HG02588 (cell line): ENCODE measurements at regions not wholly inside any gene's neighbourhood (a gene's known extent, or its start where the extent isn't known, plus 50 kb on each side); places are given as distances from the start of the nearest gene placed in this dataset.

Experiments used
- ATAC-seq: cut with Tn5 transposase; IDR thresholded peaks from one replicate; pipeline ENCODE4 v1.9.1; 2021; ENCODE audit warnings: mild to moderate bottlenecking, moderate library complexity; ENCODE audit not compliant: unreplicated experiment

DNA sequence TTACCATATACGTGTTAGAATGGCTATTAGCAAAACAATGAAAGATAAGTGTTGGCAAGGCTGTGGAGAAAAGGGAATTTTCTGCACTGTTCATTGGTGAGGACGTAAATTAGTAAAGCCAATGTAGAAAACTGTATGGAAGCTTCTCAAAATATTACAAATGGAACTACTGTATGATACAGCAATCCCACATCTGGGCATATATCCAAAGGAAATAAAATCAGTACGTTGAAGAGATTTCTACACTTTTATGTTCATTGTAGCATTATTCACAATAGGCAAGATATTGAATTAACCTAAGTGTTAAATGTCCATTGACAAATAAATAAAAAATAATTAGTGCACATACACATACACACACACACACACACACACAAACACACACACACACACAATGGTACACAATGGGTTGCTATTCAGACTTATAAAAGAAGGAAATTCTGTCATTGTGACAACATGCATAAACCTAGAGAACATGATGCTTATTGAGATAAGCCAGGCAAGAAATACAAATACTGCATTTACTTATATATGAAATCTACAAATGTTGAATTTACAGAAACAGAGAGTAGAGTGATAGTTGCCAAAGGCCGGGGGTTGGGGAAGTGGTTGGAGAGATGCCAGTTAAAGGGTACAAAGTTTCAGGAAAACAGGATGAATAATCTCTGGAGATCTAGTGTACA is 565.8 kb upstream of the LRRC4C start:
- no peak for ATAC-seq

DNA sequence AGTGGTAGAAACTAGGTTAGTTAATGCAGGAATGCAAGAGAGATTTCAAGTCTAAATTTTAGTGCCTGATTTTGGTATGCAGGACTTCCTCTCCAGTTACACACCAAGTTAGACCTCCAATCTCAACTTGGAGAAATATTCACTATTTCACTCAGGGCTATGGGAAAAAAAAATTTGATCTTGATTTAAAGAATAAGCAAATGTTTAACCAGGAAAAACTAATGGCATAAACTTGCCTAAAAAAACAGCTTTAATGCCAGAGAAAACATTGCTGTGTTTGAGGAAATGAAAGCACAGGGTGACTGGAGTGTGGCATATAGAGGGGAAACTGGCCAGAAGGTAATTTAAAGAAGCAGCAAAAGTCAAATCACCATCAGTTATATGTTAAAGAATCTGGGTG is 575.4 kb upstream of the LRRC4C start:
- no peak for ATAC-seq

DNA sequence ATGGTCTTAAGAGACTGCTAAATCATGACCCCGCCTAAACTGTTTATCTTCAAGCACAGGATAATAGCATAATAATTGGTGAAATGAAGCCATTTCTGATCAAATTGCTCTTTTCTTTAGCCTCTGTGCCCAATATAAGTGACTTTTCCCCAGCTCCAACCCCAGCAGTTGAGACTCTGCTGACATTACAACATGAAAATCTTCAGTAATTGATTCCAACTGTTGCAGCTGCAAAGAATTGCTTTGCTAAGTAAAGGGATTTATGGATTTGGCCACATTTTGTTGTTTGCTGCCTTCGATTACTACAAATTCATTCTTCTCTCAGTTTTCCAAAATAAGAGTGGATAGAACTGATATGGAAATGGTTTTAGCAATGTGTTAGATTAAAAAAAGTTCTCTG is 576.7 kb upstream of the LRRC4C start:
- ATAC-seq = no peak

DNA sequence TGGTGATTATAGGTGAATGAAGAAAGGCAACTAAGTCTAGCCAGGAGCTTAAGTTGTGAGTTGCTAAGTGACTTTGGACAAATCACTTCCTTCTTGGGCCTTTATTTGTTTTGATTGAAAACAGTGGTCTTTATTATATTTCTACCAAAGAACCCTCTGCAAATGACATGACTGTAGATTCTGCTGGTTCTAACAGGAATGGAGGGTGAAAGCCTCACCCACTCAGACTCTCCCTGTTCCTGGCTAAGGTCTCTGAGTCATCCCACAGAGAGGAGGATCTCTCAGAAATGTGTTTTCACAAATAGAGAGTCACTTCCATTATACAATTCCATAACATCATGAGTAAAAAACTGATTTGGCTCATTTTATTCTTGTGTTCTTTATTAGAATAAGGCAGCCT is 583.9 kb upstream of the LRRC4C start:
- no peak for ATAC-seq

DNA sequence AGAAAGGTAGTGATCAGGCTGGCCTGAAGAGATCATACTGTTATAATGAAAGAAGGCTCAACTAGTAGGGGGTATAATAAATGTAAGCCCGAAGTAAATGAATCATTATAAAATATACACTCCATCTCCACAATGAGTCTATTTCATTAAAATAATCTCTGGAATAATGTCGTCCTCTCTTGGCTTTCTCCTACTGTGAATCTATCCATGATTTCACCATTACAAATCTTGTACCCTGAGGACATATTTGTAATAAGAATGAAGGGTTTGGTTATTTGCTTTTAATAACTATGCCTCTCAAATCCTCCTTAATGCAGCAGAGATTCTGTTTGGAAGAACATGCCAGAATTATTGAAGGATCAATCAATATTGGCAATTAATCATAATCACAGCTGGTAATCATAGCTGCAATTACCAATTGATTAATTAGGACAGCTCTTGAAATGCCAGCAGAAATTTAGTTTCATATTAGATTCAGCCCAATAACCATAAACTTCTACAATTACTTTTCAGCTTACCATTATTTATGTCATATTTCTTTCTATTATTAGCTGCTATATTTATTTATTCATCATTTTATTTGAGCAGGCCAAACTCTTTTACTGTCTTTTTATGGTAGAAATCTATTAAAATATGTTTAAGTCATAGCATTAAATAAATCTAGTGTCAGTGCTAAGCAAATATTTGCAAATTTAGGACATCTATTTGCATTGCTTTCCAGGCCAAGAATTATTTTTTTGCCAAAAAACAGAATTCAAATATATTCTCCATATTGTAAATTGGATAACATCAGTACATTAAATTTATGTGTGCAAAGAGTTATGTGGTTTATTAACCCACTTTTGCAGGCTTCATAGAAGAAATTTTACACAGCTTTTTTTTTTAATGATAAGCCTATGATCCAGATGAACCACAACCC is 588.4 kb upstream of the LRRC4C start:
- no peak for ATAC-seq

DNA sequence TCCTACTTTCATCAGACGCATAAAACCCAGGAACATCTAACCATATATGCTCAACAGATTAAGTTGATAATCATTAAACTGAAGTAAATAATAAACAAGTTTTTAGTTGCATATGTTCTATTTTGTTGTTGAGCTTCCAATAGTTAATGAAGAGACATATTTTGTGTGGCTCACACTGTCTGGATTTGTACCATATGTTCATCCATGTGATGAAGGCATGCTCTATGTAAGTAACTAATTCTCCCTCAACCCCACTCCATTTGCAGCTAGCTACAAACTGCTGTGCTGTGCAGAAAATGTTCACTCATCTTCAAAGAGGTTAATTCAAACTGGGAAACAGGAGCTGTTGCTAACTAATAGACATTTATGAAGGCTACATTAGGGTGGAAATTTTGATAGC is 589.7 kb upstream of the LRRC4C start:
- ATAC-seq = no peak

DNA sequence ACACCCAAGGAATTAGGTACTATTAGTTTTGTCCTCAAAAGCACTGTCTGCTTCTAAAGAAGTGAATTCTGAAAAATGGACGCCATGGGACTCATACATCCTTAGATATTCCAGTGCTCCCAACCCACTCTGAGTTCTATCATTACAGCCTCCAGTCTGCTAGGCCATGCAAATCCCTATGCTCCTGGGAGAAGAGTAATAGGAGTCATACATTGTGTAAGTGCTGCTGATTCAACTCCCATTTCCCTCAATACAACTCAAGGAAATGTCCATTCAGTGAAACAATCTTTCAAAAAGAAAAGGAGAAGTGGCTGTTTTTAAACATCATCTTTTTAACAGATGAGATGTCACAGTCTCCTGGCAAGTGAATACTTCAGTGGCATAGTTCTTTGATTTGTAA is 590.2 kb upstream of the LRRC4C start:
- no peak for ATAC-seq

DNA sequence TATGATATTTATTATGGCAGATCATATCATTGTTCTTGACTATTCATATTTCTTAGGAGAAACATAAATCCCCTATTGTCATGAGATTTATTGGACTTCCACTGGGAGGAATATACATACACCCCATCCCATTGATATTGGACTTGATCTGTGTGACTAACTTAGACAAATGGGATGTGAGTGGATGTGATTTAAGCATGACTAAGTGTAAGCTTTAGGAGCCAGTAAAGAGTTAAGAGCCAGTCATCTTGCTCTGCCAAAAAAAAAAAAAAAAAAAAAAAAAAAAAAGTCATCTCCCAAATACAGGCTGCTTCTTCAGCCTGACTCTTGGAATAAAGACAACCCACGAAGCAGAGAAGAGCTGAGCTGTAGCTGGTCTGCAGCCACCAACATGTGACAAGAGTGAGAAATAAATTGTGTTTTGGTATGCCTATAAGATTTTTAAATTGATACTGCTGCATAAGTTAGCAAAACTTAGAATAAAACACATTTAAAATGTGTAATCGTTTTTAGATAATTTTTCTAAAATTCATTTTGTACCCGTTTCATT is 595.0 kb upstream of the LRRC4C start:
- ATAC-seq = no peak

DNA sequence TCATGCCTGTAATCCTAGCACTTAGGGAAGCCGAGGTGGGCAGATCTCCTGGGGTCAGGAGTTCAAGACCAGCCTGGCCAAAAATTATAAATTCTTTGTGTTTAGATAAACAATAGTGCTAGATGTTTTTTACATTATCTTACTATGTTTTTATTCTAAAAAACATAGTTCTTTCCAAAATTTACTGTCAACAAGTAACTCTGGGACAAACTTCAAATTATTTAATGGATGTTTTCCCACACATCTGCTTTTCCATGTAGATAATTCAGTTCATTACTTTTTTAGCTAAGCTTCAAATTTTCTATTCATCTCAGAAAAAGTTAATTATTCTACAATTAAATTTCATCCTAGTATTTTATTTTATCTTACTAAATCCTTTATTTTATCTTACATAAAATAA is 596.2 kb upstream of the LRRC4C start:
- ATAC-seq = no peak

DNA sequence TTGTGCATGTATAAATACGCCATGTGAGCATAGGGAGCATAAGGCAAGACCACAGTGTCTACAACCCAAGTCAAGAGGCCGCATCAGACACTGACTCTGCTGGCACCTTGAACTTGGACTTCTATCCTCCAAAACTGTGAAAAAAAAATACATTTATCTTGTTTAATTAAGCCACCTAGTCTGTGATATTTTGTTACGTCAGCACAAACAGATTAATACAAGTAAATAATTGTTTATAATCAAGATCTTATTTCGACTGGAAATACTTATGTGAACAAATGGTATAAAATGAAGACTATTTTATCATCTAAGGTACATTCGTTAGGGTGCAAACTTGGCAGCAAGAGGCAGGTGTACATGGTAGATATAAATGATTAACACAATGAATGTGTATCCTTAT is 599.3 kb upstream of the LRRC4C start:
- ATAC-seq = no peak

DNA sequence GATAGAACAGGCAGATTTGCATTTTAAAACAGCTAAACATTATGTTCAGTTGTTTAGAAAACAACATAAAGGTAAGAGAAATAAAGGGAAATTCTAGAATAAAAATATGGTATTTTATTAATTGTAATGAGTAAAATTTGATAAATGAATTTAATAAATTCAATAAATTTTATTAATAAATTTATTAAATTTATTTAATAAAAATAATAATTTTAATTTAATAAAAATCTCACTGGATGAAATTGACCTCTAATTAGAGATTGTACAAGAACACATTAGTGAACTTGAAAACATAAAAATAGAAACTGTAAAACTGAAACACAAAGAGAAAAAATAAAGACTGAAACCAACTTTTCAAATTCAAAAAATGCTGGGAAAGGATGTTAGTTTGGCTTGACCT is 605.7 kb upstream of the LRRC4C start:
- ATAC-seq = no peak

DNA sequence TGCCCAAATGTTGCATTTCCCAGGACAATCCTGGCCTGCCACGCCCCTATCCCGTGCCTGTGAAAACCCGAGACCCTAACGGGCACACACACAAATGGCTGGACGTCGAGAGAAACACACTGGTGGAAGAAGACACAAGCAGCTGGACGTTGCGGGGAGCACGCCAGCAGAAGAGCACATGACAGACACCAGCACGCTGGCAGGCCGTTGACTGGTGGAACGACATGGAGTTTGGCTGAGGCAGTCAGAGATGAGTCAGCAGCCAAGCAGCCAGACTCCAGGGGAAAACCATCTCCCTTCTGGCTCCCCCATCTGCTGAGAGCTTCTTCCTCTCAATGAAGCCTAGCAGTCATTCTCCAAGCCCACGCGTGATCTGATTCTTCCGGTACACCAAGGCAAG is 606.7 kb upstream of the LRRC4C start:
- ATAC-seq = no peak

DNA sequence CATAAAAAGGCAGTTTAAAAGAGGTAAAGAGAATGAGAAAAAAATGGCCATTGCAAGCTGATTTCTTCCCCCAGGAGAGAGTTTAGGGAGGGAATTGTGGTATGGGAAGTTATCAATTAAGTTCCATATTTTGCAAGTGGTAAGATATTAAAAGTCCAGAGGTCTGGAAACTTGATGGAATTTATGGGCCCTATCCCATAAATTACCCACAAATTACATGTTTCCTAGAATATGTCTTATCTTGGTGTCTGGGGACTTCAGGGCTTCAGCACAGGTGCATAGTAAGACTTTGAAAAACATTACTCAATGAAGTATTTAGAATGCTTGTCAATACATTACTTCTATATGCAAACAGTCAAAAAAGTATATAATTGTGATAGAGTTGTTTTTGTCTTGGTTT is 614.9 kb upstream of the LRRC4C start:
- ATAC-seq = no peak

DNA sequence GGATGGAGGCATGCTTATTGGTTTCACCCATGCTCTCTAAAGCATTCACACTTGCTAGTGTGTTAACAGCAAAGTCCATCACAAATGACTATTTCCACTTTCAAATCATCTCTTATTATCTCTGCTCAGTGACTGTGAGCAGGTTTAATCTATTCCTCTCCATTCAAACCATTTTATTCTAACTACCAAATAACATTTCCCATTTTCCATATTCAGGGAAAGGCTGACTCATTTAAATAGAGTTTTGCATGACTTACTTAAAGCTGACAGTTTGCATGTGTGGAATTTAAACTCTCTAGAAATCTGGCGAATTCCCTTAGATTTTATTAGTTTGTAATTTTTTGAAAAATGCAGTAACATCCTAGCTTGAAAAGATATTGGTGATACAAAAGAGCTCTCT is 615.7 kb upstream of the LRRC4C start:
- no peak for ATAC-seq

DNA sequence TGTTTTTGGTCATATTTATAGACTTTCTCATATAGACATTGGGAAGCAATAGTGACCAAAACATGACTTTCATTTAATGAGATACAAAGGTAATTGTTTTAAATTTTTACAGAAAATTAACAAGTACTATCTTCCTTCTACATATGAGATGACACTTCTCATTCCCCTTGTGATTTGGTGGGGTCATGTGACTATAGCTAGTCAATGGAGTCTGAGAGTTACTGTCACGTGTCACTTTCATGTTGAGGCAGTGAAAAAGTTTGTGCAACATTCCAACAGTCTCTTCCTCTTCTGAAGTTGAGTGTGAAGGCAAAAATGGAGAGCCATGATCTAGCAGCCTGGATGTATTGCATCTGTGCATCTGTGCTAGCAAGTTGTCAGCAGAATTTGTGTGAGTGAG is 618.3 kb upstream of the LRRC4C start:
- no peak for ATAC-seq

DNA sequence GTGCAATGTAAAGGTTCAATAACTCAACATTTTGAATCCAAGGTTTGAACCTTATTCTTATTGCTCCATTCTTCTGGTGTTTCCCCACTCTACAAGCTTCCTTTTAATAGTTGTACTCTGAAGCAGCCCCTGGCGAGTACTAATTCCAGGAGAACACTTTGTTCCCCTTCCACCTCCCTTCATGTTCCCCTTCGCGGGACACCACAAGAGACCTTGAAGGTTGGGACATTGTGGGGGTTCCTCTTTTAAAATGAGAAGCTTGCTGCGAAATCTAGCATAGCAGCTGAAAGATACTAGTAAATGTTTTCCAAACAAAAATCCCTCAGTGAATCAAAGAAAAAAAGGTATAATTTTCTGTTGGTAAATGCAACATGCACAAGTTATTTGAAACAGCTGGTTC is 626.3 kb upstream of the LRRC4C start:
- no peak for ATAC-seq

DNA sequence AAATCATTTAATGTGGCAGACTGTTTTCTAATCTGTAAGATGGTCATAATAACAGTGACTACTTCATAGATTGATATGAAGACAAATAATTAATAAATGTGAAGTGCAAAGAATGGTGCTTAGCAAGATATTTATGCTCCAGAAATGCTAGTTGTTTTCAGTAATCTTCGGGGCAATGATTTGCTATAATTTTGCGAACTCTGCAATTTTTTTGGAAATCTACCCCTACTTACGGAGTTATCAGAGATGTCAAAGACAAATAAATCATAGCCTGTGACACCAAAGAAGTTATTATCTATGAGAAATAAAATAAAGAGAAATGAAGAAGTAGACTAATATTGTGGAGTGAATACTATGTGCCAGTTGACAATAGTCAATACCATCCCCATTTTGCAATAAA is 634.1 kb upstream of the LRRC4C start:
- ATAC-seq = no peak

DNA sequence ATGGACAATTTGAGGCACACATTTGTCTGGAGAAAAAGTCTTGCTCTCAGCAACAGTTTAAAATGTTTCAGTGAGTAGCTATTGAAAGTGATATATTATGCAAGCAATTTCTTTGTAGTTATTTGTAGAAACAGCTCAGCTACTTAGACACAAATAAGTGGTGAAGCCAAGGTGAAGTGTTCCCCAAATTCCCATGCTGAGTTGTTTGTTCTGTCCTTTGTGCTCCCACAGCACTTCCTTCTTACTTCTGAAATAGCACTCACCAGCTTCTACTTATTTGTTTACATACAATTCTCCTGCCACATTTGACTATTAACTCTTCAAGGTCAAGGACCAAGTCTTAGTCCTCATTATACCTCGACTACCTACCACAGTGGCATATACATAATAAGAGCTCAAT is 638.6 kb upstream of the LRRC4C start:
- no peak for ATAC-seq

DNA sequence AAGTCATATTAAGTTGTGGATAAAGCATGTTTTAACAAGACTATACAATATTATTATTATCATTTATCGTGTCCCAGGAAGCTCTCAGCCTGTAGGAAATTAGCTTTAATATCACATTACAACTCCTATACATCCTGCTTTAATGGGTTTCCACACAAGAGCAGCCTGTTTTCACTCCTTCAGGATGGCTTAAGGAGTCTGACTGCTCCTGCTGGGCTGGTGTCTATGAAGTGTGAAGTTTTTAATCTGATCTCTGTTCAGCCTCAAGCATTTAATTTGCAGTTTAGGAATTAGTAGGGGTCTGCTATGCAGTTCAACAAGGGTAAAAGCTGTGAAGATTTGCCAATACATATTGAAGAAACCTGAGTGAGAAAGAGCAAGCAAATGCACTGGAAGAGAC is 653.4 kb upstream of the LRRC4C start:
- ATAC-seq = no peak

DNA sequence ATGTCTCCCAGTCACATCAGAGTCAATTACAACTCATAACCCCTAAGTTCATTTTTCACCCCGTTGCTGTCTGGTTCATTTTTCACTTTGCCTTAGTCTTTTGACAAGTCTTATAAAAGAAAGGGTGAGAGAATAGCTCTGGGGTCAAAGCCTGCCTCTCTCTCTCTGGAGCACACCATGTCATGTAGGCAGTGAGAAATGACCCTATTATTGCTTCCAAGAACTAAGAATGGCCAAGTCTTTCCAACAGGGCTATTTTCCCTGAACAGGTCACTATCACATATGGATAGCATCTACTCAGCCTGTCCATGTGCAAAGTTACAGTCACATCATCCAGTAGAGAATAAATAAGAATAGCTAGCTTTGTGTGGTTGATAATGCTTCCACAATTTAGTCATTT is 655.5 kb upstream of the LRRC4C start:
- ATAC-seq = no peak

DNA sequence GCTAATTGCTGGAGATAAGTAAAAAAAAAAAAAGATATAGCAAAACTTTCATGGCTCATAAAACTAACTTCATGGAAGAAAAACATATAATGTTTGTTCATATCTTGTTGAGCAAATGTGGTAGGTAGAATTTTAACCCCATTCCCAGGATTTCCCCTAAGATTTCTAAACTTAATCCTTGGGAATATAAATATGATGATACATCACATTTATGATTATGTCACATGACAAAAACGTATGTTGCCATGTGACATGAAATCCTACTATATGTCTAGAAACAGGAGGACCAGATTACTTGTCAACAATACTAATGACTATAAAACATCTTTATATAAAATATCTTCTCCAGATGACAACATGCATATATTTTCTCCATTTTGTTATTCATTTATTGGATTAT is 679.0 kb upstream of the LRRC4C start:
- ATAC-seq = no peak

DNA sequence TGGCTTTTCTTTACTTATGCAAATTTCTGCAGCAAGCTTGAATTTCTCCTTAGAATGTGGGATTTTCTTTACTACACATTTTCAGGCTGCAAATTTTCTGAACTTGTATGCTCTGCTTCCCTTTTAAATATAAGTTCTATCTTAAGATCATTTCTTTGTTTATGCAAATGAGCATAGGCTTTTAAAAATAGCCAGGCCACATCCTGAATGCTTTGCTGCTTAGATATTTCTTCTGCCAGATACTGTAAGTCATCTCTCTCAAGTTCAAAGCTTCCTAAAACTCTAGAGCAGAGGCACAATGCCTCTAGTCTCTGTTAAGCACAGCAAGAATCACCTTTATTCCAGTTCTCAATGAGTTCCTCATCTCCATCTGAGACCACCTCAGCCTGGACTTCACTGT is 685.9 kb upstream of the LRRC4C start:
- ATAC-seq = no peak
